Activated T-helper 17 cell treated with anti-CD3 and anti-CD28 coated beads, Interleukin-2, amount 50 U/mL, for 72 hours (primary cell): ENCODE measurements at regions not wholly inside any gene's neighbourhood (a gene's known extent, or its start where the extent isn't known, plus 50 kb on each side); places are given as distances from the start of the nearest gene placed in this dataset.

Source experiments
- ATAC-seq: fragments of 150-1000 bp; cut with Tn5 transposase; replicated peaks from 2 replicates; pipeline ENCODE4 v1.10.0; 2021; ENCODE audit warnings: mild to moderate bottlenecking, moderate library complexity
- H3K27ac Mint-ChIP-seq: one replicate; pipeline ENCODE4 v1.8.0; 2022; ENCODE audit warnings: mixed read lengths
- H3K27me3 Mint-ChIP-seq: one replicate; pipeline ENCODE4 v1.8.0; 2022; ENCODE audit warnings: mixed read lengths
- H3K36me3 Mint-ChIP-seq: one replicate; pipeline ENCODE4 v1.8.0; 2022; ENCODE audit warnings: low read depth, mild to moderate bottlenecking, mixed read lengths
- H3K4me1 Mint-ChIP-seq: one replicate; pipeline ENCODE4 v1.8.0; 2022; ENCODE audit warnings: mixed read lengths
- H3K4me3 Mint-ChIP-seq: one replicate; pipeline ENCODE4 v1.8.0; 2022; ENCODE audit warnings: mild to moderate bottlenecking, mixed read lengths
- H3K9me3 Mint-ChIP-seq: one replicate; pipeline ENCODE4 v1.8.0; 2022; ENCODE audit warnings: mixed read lengths

DNA sequence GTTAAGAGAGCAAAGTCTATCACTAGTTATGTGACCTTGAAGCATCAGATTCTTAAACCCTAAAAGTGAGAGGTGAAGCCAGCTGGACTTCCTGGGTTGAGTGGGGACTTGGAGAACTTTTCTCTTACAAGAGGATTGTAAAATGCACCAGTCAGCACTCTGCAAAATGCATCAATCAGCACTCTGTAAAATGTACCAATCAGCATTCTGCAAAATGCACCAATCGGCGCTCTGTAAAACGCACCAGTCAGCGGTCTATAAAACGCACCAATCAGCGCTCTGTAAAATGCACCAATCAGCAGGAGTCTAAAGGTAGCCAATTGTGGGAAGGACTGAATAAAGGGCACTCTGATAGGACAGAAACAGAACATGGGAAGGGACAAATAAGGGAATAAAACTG, 291.6 kb upstream of the FAM98A start:
- Mint-ChIP-seq H3K36me3 (no peaks in the 10 kb centered on the region), H3K27me3 (no peaks in the 10 kb centered on the region), H3K4me1 (no peaks in the 10 kb centered on the region), H3K4me3 (no peak overlapping the region), H3K27ac (no peak overlapping the region), H3K9me3 (no peaks in the 10 kb centered on the region)
- ATAC-seq, result no peak

DNA sequence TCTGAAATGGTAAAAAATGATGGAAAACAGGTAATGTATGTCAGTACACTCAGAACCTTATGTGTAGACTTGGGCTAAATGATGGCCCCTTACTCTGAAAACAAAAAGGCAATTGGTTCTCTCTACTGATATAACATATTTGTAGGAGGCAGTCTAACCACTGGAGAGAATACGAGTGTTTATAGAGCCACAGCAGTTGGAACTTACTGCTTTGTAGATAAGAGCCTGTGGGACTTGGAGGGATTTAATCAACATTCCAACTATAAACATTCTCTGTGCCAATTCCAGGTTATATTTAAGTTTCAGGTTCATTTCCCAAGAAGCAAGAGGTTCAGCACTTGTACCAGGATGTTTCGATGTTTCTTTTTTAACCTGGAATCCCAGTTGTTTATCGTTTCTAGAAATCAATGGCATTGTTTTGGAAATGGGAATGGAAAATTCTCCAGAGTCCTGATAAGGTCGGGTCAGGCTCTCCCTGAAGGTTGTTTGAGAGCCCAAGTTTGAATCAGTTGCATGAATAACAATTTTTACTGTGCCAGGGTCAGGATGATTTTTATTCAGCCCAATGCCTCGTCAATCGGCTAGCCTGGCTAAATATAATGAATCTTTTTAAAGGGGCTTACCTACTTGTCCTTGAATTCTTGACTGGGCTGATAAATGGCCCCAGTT, 278.4 kb upstream of the FAM98A start:
- Mint-ChIP-seq H3K4me3 (no peak overlapping the region), H3K36me3 (no peaks in the 10 kb centered on the region), H3K4me1 (no peaks in the 10 kb centered on the region), H3K27me3 (no peaks in the 10 kb centered on the region), H3K27ac (no peak overlapping the region), H3K9me3 (no peaks in the 10 kb centered on the region)
- ATAC-seq, result no peak

DNA sequence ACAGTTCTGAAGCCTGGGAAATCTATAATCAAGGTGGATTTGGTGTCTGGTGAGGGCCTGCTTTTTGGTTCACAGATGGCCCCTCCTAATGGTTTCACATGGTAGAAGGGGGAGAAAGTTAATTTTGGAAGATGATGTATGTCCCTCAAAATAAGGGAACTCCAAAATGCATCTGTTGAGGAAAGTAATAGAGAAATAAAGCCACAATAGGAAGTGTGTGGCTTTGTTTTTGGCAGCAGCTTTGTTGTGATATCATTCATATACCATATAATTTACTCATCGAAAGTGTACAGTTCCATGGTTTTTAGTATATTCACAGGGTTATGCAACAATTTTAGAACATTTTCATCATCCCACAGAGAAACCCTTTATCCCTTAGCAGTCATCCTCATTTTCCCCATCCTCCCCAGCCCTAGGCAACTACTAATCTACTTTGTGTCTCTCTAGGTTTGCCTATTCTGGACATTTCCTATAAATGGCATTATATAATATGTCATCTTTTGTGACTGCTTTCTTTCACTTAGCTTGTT, 274.0 kb upstream of the FAM98A start:
- H3K27me3 Mint-ChIP-seq, result peaks cover 4% of the 10 kb centered on the region
- no peak for ATAC-seq
- H3K4me3 Mint-ChIP-seq, result no peak overlapping the region
- no peak overlapping the region for H3K27ac Mint-ChIP-seq
- H3K36me3 Mint-ChIP-seq, result no peaks in the 10 kb centered on the region
- no peaks in the 10 kb centered on the region for H3K4me1 Mint-ChIP-seq
- H3K9me3 Mint-ChIP-seq, result peaks cover 12% of the 10 kb centered on the region

DNA sequence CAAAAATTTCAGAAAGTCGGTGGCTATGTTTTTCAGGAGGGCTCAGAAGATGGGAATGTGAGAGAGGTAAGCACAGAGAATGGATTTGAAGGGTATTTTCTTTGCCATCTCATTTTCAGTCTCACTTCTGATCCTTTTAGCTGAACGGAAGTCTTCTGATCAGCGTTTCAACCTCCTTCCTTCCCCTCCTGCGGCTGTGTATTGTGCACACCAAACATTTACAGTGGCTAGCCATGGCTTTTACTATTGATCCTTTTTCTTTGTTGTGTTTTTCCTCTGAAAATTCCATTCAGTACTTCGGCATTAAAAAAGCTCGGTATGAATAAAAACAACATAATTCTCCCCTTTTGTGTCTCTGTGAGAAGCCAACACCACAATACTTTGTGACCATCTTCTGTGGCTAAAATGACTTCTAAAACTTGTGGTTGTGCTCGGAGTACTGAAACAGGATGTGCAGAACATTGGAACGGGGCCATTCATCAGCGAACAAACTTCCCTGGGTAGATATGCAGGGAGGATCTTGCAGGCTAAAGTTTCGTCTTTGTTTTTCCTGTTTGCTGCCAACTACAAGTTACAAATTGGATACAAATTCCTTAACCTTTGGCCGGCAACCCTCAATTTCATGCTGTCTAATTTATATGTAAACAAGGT, 260.8 kb upstream of the FAM98A start:
- Mint-ChIP-seq H3K27ac (peak overlapping the region; percentile 13), H3K4me3 (peak overlapping the region; percentile 48), H3K36me3 (no peaks in the 10 kb centered on the region), H3K27me3 (no peaks in the 10 kb centered on the region), H3K9me3 (peaks cover 6% of the 10 kb centered on the region), H3K4me1 (peaks cover 6% of the 10 kb centered on the region)
- peak; percentile 53 for ATAC-seq

DNA sequence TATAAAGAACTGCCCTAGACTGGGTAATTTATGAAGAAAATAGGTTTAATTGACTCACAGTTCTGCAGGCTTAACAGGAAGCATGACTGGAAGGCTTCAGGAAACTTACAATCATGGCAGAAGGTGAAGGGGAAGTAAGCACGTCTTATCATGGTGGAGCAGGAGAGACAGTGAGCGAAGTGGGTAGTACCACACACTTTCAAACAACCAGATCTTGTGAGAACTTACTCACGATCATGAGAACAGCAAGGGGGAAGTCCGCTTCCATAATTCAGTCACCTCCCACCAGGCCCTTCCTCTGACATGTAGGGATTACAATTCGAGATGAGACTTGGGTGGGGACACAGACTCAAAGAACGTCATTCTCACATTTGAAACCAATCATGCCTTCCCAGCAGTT, 260.1 kb upstream of the FAM98A start:
- no peak overlapping the region for H3K27ac Mint-ChIP-seq
- peaks cover 6% of the 10 kb centered on the region for H3K9me3 Mint-ChIP-seq
- H3K27me3 Mint-ChIP-seq, result no peaks in the 10 kb centered on the region
- H3K36me3 Mint-ChIP-seq, result no peaks in the 10 kb centered on the region
- ATAC-seq, result peak; percentile 49
- peak overlapping the region; percentile 48 for H3K4me3 Mint-ChIP-seq
- peaks cover 6% of the 10 kb centered on the region for H3K4me1 Mint-ChIP-seq

DNA sequence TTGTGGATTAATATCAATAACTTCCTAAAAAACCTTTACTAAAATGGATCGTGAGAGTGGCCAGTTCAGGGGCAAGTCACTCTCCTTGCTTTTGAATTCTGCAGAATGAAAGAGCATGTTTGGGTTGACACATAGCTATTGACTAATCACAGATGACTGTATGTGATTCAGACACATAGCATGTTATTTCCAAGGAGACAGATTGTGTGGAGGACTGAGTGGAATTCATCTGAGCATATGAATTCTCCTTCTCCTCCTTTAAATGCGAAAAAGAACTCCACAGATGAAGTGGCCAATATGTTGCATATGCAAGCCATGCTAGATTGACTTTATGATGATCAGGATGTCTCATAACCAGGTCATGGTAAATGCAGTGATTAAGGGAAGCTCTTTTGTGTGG, 249.4 kb upstream of the FAM98A start:
- H3K4me3 Mint-ChIP-seq, result no peak overlapping the region
- ATAC-seq, result no peak

DNA sequence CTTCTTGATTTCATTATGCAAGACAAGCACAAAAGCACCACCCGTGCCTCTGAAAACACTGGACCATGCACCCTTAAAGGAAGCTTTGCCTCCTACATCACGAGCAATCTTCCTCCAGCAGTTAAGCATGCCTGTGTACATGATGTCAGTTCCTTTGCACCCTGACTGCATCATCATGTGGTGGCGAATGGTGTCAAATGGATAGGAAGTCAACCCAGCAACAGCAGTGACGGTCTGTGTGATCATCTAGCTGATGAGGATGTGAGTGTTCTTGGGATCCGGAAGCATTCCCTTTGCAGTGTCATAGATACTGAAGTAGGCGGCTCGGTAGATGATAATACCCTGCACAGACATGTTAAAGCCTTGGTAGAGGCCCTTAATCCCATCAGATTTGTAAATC, 240.7 kb upstream of the FAM98A start:
- H3K36me3 Mint-ChIP-seq, result no peaks in the 10 kb centered on the region
- ATAC-seq, result no peak
- no peak overlapping the region for H3K4me3 Mint-ChIP-seq
- H3K9me3 Mint-ChIP-seq, result no peaks in the 10 kb centered on the region
- H3K4me1 Mint-ChIP-seq, result no peaks in the 10 kb centered on the region
- H3K27me3 Mint-ChIP-seq, result no peaks in the 10 kb centered on the region
- no peak overlapping the region for H3K27ac Mint-ChIP-seq

More for the DNA sequence above, 249.4 kb upstream of the FAM98A start:
- Mint-ChIP-seq H3K36me3 (no peaks in the 10 kb centered on the region), H3K27ac (no peak overlapping the region), H3K4me1 (no peaks in the 10 kb centered on the region), H3K27me3 (peaks cover 3% of the 10 kb centered on the region), H3K9me3 (peaks cover 16% of the 10 kb centered on the region)

DNA sequence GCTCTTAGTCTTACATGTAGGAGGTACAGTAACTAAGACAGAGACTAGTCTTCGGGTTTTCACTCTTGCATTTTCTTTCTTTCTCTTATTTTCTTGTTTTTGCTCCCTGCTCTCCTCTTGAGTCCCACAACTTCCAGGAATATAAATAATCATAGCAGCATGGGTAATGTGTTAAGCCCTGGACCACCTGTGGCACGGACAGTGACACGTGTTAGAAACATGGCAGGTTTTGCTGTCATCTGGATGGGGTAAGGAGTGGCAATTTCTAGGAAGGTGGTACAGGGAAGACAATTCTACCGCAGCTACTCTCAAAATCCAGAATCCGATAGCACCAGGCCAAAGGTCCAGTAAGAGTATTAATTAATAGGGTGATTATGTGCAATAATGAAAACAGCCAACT, 237.5 kb upstream of the FAM98A start:
- Mint-ChIP-seq H3K4me3 (no peak overlapping the region), H3K27me3 (no peaks in the 10 kb centered on the region), H3K27ac (no peak overlapping the region), H3K4me1 (no peaks in the 10 kb centered on the region), H3K9me3 (no peaks in the 10 kb centered on the region), H3K36me3 (no peaks in the 10 kb centered on the region)
- no peak for ATAC-seq

DNA sequence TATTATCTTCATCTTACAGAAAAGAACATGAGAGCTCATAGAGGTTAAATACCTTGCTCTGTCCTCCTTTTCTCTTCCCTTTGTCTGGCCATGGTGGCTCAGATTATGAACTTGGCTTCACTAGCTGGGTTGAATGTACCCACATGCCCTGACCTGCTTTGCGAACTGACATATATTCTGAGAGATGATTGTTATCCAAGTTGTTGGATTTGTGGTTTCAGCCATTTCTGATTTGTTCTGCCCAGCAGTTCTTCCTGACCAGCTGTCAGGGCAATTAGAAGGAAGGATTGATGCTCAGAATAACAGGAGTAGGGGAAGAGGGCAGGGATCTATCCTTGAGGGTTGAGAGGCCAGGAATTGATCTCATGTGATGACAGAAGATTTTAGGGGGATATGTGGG, 236.8 kb upstream of the FAM98A start:
- Mint-ChIP-seq H3K9me3 (no peaks in the 10 kb centered on the region), H3K36me3 (no peaks in the 10 kb centered on the region), H3K27ac (no peak overlapping the region), H3K4me3 (no peak overlapping the region), H3K4me1 (no peaks in the 10 kb centered on the region), H3K27me3 (no peaks in the 10 kb centered on the region)
- no peak for ATAC-seq

DNA sequence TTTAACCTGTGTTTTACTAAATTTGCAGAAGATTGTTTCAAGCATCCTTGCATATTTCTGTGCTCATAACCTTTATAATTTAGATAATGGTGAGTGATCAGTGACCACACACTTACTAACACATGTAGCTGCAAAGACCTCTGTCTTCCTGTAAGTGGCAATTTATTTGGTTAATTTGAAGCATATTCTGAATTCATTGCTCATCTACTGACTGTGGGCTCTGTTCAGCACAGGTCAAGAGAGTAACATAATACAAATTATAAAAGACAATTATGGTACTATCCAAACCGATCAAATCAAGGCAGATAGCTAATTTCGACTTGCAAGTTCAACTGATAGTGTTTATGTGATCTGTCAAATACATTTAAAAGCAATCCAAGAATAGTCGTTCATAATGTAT, 223.9 kb upstream of the FAM98A start:
- H3K36me3 Mint-ChIP-seq, result no peaks in the 10 kb centered on the region
- peaks cover 3% of the 10 kb centered on the region for H3K27me3 Mint-ChIP-seq
- no peaks in the 10 kb centered on the region for H3K4me1 Mint-ChIP-seq
- no peaks in the 10 kb centered on the region for H3K9me3 Mint-ChIP-seq
- ATAC-seq, result no peak
- H3K27ac Mint-ChIP-seq, result no peak overlapping the region
- H3K4me3 Mint-ChIP-seq, result no peak overlapping the region

DNA sequence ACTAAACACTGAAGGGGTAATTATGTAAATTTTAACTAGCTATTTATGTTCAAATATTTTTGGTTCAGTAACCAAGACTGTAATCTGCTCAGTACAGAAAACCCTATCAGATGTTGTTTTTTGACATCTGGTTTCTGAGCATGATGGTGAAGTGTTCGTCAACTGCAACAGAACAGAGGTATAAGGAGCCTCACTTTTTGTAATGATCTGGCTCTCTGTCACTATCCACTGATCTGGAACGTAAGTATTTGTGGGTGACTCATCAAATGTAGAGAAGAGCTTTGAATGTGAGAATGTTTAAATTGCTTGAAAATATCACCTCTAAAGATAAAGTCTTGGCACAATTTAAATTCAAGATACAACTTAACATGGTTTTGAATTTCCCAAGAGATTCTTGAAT, 213.6 kb upstream of the FAM98A start:
- no peak overlapping the region for H3K27ac Mint-ChIP-seq

DNA sequence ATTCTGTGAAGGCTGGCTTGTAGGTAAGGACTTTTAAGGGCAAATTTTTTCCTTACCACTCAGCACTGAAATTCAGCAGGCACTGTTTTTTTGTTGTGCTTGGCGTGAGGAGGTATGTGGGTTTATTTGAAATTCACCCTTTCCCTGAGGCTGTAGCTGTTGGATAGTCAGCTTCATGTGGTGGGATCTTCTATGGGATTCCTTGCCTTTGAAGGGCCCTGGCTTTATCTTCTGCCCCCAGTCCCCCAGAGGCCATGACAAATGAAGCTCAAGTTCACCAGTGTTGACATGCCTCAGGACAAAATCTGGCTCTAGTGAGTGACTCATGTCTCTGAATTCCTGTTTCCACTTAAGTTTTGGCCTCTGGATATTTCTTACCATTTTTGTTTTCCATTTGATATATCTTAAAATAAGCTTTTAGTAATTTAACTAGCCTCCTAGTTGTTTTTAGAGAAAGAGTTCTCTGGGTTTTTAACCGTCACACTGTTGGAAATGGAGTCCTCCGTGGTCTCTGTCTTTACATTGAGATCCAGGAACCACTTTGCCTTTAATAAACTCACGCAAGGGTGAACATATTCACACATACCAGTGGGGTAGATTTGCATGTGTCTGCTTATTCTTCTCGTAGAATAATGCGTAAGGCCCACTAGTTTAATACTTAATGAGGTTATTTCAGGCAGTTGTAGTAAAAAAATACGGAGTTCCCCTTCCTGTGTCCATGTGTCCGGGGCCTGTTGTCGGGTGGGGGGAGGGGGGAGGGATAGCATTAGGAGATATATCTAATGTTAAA, 211.1 kb upstream of the FAM98A start:
- no peak overlapping the region for H3K4me3 Mint-ChIP-seq
- ATAC-seq, result no peak
- H3K27ac Mint-ChIP-seq, result no peak overlapping the region
- H3K36me3 Mint-ChIP-seq, result no peaks in the 10 kb centered on the region
- no peaks in the 10 kb centered on the region for H3K4me1 Mint-ChIP-seq
- H3K27me3 Mint-ChIP-seq, result no peaks in the 10 kb centered on the region
- H3K9me3 Mint-ChIP-seq, result no peaks in the 10 kb centered on the region

More for the DNA sequence above, 213.6 kb upstream of the FAM98A start:
- ATAC-seq, result no peak
- Mint-ChIP-seq H3K4me1 (no peaks in the 10 kb centered on the region), H3K36me3 (no peaks in the 10 kb centered on the region), H3K9me3 (no peaks in the 10 kb centered on the region), H3K4me3 (no peak overlapping the region), H3K27me3 (no peaks in the 10 kb centered on the region)

DNA sequence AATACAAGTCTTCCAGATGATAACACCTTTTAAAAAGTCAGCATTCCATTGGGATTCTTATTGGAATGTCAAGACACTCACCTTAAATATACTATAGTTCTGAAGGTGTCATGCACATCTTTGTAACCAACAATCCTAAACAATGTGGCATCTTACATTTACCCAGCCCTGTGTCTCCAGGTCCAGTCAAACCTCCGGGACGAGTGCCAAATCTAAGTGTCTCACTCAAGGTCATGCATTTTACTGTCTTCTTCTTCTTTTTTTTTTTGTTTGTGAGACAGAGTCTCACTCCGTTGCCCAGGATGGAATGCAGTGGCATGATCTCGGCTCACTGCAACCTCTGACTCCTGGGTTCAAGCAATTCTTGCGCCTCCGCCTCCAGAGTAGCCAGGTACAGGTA, 206.9 kb upstream of the FAM98A start:
- Mint-ChIP-seq H3K4me1 (no peaks in the 10 kb centered on the region), H3K36me3 (no peaks in the 10 kb centered on the region), H3K9me3 (no peaks in the 10 kb centered on the region), H3K27ac (no peak overlapping the region), H3K27me3 (no peaks in the 10 kb centered on the region), H3K4me3 (no peak overlapping the region)
- no peak for ATAC-seq

DNA sequence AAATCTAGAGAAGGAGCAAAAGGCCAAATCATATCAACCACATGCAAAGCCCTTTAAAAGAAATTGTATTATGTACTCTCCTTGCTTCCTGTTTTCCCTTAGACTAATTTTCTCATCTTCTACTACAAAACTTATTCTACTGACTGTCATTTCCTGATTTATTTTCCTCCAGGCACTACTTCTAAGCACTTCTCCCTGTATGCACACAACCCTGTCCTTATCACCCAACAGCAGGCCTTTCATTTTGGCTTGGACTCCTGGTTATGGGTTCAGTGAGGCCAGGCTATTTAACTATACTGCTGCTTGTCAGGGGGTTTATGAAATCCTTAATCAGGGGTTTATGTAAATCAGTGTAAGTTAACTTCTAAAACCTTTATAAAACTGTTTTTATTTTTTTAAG, 205.1 kb upstream of the FAM98A start:
- H3K36me3 Mint-ChIP-seq, result no peaks in the 10 kb centered on the region
- H3K27ac Mint-ChIP-seq, result no peak overlapping the region
- ATAC-seq, result no peak
- no peaks in the 10 kb centered on the region for H3K4me1 Mint-ChIP-seq
- no peaks in the 10 kb centered on the region for H3K9me3 Mint-ChIP-seq
- H3K27me3 Mint-ChIP-seq, result no peaks in the 10 kb centered on the region
- H3K4me3 Mint-ChIP-seq, result no peak overlapping the region

DNA sequence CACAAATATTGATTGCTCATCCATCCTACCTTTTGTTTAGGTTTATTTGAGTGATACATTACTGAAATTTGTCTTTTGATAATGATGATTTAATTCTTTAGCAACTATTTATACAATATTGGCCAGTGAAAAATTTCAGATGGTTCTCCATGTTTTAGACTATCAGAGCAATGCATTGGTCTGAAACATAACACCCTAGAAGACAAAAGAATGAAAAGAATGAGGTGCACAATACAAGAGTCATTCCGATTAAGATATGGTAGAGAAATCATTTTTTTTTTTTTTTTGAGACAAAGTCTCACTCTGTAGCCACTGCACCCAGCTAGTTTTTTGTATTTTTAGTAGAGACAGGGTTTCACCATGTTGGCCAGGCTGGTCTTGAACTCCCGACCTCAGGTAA, 197.4 kb upstream of the FAM98A start:
- ATAC-seq, result no peak
- H3K27ac Mint-ChIP-seq, result no peak overlapping the region
- H3K4me1 Mint-ChIP-seq, result no peaks in the 10 kb centered on the region
- H3K27me3 Mint-ChIP-seq, result peaks cover 3% of the 10 kb centered on the region
- no peak overlapping the region for H3K4me3 Mint-ChIP-seq
- no peaks in the 10 kb centered on the region for H3K36me3 Mint-ChIP-seq
- no peaks in the 10 kb centered on the region for H3K9me3 Mint-ChIP-seq
